Activated T-cell treated with anti-CD3 and anti-CD28 coated beads, Interleukin-2, amount 50 U/mL, for 24 hours (primary cell): ENCODE measurements at regions not wholly inside any gene's neighbourhood (a gene's known extent, or its start where the extent isn't known, plus 50 kb on each side); places are given as distances from the start of the nearest gene placed in this dataset.

Experiments
- DNase-seq: peaks from one replicate; pipeline ENCODE4 v3.0.0-alpha.2; 2020
- H3K27ac Mint-ChIP-seq: 2 replicates; pipeline ENCODE4 v1.8.0; 2020; ENCODE audit warnings: mild to moderate bottlenecking, mixed read lengths
- H3K27me3 Mint-ChIP-seq: 2 replicates; pipeline ENCODE4 v1.8.0; 2020; ENCODE audit warnings: mixed read lengths
- H3K36me3 Mint-ChIP-seq: 2 replicates; pipeline ENCODE4 v1.8.0; 2020; ENCODE audit warnings: low read depth, mixed read lengths
- H3K4me1 Mint-ChIP-seq: 2 replicates; pipeline ENCODE4 v1.8.0; 2020; ENCODE audit warnings: low read depth, mixed read lengths
- H3K4me3 Mint-ChIP-seq: 2 replicates; pipeline ENCODE4 v1.8.0; 2020; ENCODE audit warnings: mild to moderate bottlenecking, moderate library complexity, mixed read lengths
- H3K9me3 Mint-ChIP-seq: 2 replicates; pipeline ENCODE4 v1.8.0; 2020; ENCODE audit warnings: mixed read lengths

GRCh38 chr3:187833799-187834578 lies 88.7 kb upstream of the BCL6 start:
- DNase-seq = no peak

DNA sequence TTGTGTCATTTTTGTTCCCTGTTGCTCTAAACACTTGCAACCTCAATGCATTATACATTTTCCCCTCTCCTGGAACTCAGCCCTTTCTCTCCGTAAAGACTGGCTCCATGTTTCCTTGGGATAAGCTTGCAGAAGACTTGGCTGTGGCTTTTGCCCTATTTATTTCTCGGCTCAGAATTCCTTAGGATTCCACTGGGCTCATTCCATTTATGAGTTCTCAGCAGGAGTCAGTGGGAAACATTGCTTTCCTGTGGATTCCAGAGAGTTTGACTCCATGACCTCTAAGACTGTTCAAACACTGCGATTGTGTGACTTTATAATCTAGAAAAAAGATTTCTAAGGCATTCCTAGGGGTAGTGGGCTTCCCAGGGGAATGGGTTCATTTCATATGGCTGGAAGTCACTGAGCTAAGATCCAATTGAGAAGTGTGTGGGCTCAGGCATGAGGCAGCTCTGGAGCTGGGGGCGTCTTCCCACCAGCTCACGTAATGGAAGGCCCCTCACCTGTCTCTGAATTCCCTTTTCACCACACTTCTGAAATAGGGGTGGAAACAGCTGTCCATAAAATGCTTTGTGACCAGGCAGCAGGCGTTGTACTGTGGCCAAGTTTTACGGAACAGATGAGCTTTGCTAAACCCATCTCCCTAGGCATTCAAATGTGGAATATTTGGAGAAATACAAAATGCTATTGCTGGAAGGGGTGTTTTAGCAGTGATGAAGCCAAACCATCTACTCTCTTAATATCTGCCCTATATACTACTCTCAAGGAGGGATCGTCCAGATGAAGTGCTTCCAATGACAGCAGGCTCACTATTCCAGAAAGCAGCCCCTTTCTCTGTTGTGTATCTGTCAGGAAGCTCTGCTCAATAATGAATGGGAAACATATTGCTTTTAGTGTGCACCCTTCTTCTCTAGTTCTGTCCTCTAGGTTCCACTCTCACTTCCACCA lies 91.8 kb upstream of the BCL6 start:
- no peak overlapping the region for H3K4me3 Mint-ChIP-seq

More at GRCh38 chr3:187833799-187834578, 88.7 kb upstream of the BCL6 start:
- Mint-ChIP-seq H3K9me3 (peaks cover 2% of the 10 kb centered on the region), H3K4me1 (peaks cover 41% of the 10 kb centered on the region), H3K27me3 (no peaks in the 10 kb centered on the region), H3K36me3 (no peaks in the 10 kb centered on the region), H3K27ac (peak overlapping the region; percentile 34), H3K4me3 (no peak overlapping the region)

GRCh38 chr3:187838016-187838540 lies 92.8 kb upstream of the BCL6 start:
- Mint-ChIP-seq H3K27me3 (no peaks in the 10 kb centered on the region), H3K27ac (no peak overlapping the region), H3K4me1 (peaks cover 33% of the 10 kb centered on the region), H3K9me3 (peaks cover 2% of the 10 kb centered on the region), H3K4me3 (no peak overlapping the region), H3K36me3 (no peaks in the 10 kb centered on the region)
- DNase-seq = no peak

More for the DNA sequence above, 91.8 kb upstream of the BCL6 start:
- no peaks in the 10 kb centered on the region for H3K27me3 Mint-ChIP-seq
- DNase-seq = no peak
- H3K9me3 Mint-ChIP-seq = peaks cover 2% of the 10 kb centered on the region
- H3K27ac Mint-ChIP-seq = no peak overlapping the region
- peaks cover 37% of the 10 kb centered on the region for H3K4me1 Mint-ChIP-seq
- no peaks in the 10 kb centered on the region for H3K36me3 Mint-ChIP-seq

DNA sequence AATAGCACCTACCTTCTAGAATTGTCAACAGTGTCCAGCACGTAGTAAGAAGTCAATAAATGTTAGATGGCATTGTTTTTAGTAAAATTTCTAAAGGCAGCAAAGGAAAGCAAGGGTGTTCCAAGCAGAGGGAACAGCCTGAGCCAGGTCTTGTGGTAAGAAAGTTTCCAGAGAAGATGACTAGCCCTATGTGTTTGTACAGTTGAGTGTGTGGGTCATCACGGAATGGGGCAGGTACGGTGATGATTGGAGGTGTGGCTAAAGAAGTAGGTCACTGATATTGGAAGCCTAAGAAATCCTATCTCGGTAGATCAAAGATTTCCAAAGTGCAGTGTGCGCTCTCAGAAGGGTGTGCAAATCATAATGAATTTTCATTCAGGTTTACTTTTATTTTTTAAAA lies 94.2 kb upstream of the BCL6 start:
- Mint-ChIP-seq H3K27me3 (no peaks in the 10 kb centered on the region), H3K4me3 (no peak overlapping the region), H3K36me3 (no peaks in the 10 kb centered on the region), H3K9me3 (peaks cover 2% of the 10 kb centered on the region), H3K4me1 (peaks cover 21% of the 10 kb centered on the region), H3K27ac (no peak overlapping the region)
- no peak for DNase-seq

DNA sequence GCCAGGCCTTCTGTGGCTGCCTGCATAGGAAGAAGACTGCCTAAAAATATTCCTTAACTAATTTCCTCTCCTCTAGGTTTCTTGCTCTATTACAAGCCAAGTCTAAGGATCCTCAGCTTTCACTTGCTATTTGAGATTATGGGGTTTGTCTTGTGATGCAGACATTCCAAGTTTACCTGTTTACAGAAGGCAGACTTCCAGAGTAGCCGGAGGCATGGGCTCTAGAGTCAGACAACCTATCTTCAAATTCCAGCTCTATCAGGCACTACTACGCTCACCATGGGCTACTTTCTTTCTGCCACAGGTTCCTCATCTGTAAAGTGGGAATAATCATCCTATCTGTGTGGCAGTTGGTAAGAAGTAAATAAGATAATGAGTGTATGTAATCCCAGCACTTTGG lies 95.6 kb upstream of the BCL6 start:
- DNase-seq = no peak
- Mint-ChIP-seq H3K27ac (no peak overlapping the region), H3K36me3 (no peaks in the 10 kb centered on the region), H3K4me3 (no peak overlapping the region), H3K4me1 (peaks cover 11% of the 10 kb centered on the region), H3K9me3 (no peaks in the 10 kb centered on the region), H3K27me3 (no peaks in the 10 kb centered on the region)

- Mint-ChIP-seq H3K27me3 (no peaks in the 10 kb centered on the region), H3K36me3 (no peaks in the 10 kb centered on the region), H3K27ac (no peak overlapping the region)
These were observed 96.3 kb upstream of the BCL6 start for GRCh38 chr3:187841560-187841959.

GRCh38 chr3:187843654-187844053 lies 98.4 kb upstream of the BCL6 start:
- Mint-ChIP-seq H3K4me1 (peaks cover 5% of the 10 kb centered on the region), H3K4me3 (no peak overlapping the region), H3K36me3 (no peaks in the 10 kb centered on the region), H3K27me3 (no peaks in the 10 kb centered on the region), H3K9me3 (no peaks in the 10 kb centered on the region), H3K27ac (no peak overlapping the region)
- no peak for DNase-seq

More at GRCh38 chr3:187841560-187841959, 96.3 kb upstream of the BCL6 start:
- no peak for DNase-seq
- no peak overlapping the region for H3K4me3 Mint-ChIP-seq
- peaks cover 5% of the 10 kb centered on the region for H3K4me1 Mint-ChIP-seq
- no peaks in the 10 kb centered on the region for H3K9me3 Mint-ChIP-seq

DNA sequence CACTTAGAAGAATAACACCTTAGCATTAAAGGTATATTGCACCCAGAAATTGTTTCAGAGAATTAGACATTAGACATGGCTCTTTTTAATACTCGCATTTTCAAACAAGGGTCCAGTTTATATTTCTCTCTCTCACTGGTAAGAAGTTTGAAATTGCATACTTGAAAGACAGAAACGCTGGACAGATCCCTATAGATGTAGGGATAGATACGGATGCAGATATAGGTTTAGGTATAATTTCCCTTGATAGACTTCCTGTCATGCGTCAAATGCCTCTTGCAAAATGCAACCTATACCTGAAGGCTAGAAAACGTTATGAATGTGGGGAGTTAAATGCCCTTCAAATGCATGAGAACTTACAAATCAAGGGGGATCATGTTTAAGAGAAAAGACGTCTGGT lies 99.4 kb upstream of the BCL6 start:
- Mint-ChIP-seq H3K27me3 (no peaks in the 10 kb centered on the region), H3K4me3 (no peak overlapping the region), H3K9me3 (no peaks in the 10 kb centered on the region), H3K36me3 (no peaks in the 10 kb centered on the region), H3K4me1 (peaks cover 5% of the 10 kb centered on the region), H3K27ac (no peak overlapping the region)
- no peak for DNase-seq

DNA sequence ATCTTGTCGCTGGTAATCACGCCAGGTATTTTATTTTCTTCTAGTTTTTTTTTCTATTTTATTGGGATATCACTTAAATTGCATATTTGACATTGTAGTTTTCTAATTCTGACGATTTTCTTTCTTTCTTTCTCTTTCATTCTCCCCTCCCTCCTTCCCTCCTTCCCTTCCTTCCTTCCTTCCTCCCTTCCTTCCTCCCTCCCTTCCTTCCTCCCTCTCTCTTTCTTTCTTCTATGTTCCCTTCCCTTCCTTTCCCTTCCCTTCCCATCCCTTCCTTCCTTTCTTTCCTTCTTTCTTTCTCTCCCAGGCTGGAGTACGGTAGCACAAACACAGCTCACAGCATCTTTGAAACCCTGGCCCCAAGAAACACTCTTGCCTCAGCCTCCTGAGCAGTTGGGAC lies 100.6 kb upstream of the BCL6 start:
- Mint-ChIP-seq H3K4me1 (peaks cover 5% of the 10 kb centered on the region), H3K9me3 (peaks cover 3% of the 10 kb centered on the region), H3K27ac (no peak overlapping the region), H3K36me3 (no peaks in the 10 kb centered on the region), H3K4me3 (no peak overlapping the region), H3K27me3 (no peaks in the 10 kb centered on the region)
- DNase-seq = no peak

- Mint-ChIP-seq H3K9me3 (peaks cover 12% of the 10 kb centered on the region), H3K4me1 (peaks cover 13% of the 10 kb centered on the region), H3K27me3 (no peaks in the 10 kb centered on the region), H3K4me3 (no peak overlapping the region), H3K36me3 (no peaks in the 10 kb centered on the region), H3K27ac (no peak overlapping the region)
- DNase-seq = no peak
These were observed 103.1 kb upstream of the BCL6 start for GRCh38 chr3:187848401-187848800.

GRCh38 chr3:187849016-187849654 lies 103.9 kb upstream of the BCL6 start:
- Mint-ChIP-seq H3K4me1 (peaks cover 15% of the 10 kb centered on the region), H3K27ac (no peak overlapping the region), H3K4me3 (no peak overlapping the region), H3K9me3 (peaks cover 12% of the 10 kb centered on the region), H3K27me3 (no peaks in the 10 kb centered on the region), H3K36me3 (no peaks in the 10 kb centered on the region)
- no peak for DNase-seq

- Mint-ChIP-seq H3K27me3 (no peaks in the 10 kb centered on the region), H3K36me3 (no peaks in the 10 kb centered on the region), H3K9me3 (peaks cover 12% of the 10 kb centered on the region), H3K27ac (no peak overlapping the region), H3K4me1 (peaks cover 15% of the 10 kb centered on the region), H3K4me3 (no peak overlapping the region)
- no peak for DNase-seq
These were observed 105.1 kb upstream of the BCL6 start for GRCh38 chr3:187850258-187850921.

- Mint-ChIP-seq H3K9me3 (peaks cover 12% of the 10 kb centered on the region), H3K36me3 (no peaks in the 10 kb centered on the region), H3K4me1 (peaks cover 15% of the 10 kb centered on the region), H3K27ac (peak overlapping the region; percentile 23), H3K4me3 (no peak overlapping the region), H3K27me3 (no peaks in the 10 kb centered on the region)
- DNase-seq = no peak
These were observed 107.8 kb upstream of the BCL6 start for GRCh38 chr3:187852842-187853730.
